K562 (cell line): ENCODE measurements at regions not wholly inside any gene's neighbourhood (a gene's known extent, or its start where the extent isn't known, plus 50 kb on each side); places are given as distances from the start of the nearest gene placed in this dataset.

ENCODE experiments used
- CREM ChIP-seq: IDR thresholded peaks from 2 replicates; pipeline ENCODE4 v1.6.1; 2014; ENCODE audit warnings: antibody characterized with exemption, low read depth
- HDGF ChIP-seq: fragments of 450-650 bp; IDR thresholded peaks from 2 replicates; pipeline ENCODE4 v1.6.1; 2016
- MED1 ChIP-seq: sonication (generic); formaldehyde crosslinking; IDR thresholded peaks from 2 replicates; pipeline ENCODE4 v1.8.1; 2023; ENCODE audit warnings: missing genetic modification reagents, borderline replicate concordance
- NCOA2 ChIP-seq, 2 experiments: fragments of 450-650 bp; IDR thresholded peaks; 2 replicates each; pipeline ENCODE4 v1.6.1; 2018; ENCODE audit warnings: mild to moderate bottlenecking in 2 of 2, moderate library complexity in 1 of 2; ENCODE audit not compliant: partially characterized antibody in 2 of 2
- TF ChIP-seq, protein P1 (sequence below): fragments of 450-650 bp; IDR thresholded peaks from 2 replicates; pipeline ENCODE4 v1.6.1; 2016; ENCODE audit warnings: mild to moderate bottlenecking, moderate library complexity

DNA sequence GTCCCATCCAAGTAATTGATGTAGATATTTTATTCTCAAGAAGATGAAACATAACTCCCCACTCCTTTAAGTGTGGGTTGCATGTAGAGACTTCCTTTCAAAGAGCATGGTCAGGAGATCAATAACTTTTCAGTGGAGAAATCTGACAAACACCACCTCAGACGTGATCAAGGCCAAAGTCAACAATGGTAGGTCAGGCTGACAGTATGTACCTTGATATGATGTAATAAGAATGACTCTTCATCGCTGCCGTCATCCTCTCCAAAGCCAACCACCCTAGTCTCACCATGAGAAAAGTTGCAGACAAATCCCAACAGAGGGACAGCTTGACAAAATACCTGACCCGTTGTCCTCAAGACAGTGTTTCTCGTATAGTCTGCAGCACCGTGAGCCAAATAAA lies 67.3 kb upstream of the DHRSX start (continued):
- TF ChIP-seq, protein P1, sequence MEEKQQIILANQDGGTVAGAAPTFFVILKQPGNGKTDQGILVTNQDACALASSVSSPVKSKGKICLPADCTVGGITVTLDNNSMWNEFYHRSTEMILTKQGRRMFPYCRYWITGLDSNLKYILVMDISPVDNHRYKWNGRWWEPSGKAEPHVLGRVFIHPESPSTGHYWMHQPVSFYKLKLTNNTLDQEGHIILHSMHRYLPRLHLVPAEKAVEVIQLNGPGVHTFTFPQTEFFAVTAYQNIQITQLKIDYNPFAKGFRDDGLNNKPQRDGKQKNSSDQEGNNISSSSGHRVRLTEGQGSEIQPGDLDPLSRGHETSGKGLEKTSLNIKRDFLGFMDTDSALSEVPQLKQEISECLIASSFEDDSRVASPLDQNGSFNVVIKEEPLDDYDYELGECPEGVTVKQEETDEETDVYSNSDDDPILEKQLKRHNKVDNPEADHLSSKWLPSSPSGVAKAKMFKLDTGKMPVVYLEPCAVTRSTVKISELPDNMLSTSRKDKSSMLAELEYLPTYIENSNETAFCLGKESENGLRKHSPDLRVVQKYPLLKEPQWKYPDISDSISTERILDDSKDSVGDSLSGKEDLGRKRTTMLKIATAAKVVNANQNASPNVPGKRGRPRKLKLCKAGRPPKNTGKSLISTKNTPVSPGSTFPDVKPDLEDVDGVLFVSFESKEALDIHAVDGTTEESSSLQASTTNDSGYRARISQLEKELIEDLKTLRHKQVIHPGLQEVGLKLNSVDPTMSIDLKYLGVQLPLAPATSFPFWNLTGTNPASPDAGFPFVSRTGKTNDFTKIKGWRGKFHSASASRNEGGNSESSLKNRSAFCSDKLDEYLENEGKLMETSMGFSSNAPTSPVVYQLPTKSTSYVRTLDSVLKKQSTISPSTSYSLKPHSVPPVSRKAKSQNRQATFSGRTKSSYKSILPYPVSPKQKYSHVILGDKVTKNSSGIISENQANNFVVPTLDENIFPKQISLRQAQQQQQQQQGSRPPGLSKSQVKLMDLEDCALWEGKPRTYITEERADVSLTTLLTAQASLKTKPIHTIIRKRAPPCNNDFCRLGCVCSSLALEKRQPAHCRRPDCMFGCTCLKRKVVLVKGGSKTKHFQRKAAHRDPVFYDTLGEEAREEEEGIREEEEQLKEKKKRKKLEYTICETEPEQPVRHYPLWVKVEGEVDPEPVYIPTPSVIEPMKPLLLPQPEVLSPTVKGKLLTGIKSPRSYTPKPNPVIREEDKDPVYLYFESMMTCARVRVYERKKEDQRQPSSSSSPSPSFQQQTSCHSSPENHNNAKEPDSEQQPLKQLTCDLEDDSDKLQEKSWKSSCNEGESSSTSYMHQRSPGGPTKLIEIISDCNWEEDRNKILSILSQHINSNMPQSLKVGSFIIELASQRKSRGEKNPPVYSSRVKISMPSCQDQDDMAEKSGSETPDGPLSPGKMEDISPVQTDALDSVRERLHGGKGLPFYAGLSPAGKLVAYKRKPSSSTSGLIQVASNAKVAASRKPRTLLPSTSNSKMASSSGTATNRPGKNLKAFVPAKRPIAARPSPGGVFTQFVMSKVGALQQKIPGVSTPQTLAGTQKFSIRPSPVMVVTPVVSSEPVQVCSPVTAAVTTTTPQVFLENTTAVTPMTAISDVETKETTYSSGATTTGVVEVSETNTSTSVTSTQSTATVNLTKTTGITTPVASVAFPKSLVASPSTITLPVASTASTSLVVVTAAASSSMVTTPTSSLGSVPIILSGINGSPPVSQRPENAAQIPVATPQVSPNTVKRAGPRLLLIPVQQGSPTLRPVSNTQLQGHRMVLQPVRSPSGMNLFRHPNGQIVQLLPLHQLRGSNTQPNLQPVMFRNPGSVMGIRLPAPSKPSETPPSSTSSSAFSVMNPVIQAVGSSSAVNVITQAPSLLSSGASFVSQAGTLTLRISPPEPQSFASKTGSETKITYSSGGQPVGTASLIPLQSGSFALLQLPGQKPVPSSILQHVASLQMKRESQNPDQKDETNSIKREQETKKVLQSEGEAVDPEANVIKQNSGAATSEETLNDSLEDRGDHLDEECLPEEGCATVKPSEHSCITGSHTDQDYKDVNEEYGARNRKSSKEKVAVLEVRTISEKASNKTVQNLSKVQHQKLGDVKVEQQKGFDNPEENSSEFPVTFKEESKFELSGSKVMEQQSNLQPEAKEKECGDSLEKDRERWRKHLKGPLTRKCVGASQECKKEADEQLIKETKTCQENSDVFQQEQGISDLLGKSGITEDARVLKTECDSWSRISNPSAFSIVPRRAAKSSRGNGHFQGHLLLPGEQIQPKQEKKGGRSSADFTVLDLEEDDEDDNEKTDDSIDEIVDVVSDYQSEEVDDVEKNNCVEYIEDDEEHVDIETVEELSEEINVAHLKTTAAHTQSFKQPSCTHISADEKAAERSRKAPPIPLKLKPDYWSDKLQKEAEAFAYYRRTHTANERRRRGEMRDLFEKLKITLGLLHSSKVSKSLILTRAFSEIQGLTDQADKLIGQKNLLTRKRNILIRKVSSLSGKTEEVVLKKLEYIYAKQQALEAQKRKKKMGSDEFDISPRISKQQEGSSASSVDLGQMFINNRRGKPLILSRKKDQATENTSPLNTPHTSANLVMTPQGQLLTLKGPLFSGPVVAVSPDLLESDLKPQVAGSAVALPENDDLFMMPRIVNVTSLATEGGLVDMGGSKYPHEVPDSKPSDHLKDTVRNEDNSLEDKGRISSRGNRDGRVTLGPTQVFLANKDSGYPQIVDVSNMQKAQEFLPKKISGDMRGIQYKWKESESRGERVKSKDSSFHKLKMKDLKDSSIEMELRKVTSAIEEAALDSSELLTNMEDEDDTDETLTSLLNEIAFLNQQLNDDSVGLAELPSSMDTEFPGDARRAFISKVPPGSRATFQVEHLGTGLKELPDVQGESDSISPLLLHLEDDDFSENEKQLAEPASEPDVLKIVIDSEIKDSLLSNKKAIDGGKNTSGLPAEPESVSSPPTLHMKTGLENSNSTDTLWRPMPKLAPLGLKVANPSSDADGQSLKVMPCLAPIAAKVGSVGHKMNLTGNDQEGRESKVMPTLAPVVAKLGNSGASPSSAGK, result no peak
- TF ChIP-seq HDGF, result no peak
- no peak for TF ChIP-seq MED1 (CRISPR knock-in tag)
- TF ChIP-seq NCOA2 (IDR thresholded peaks at IDR 0.05; ENCODE audit: partially characterized antibody in 2 of 2), result no peak
- no peak for TF ChIP-seq CREM
